Psoas muscle (tissue), 7 donors: ENCODE measurements at regions not wholly inside any gene's neighbourhood (a gene's known extent, or its start where the extent isn't known, plus 50 kb on each side); places are given as distances from the start of the nearest gene placed in this dataset.

Source experiments
- ATAC-seq, 4 donors: fragments of 200-7000 bp; cut with Tn5 transposase; one replicate each; pipeline ENCODE4 v1.9.1; 2020; ENCODE audit warnings: moderate library complexity in 3 of 4, mild to moderate bottlenecking in 2 of 4
- DNase-seq, 2 donors: peaks; one replicate each; pipeline ENCODE4 v3.0.0-alpha.2; 2020
- H3K27ac ChIP-seq: fragments of 200-600 bp; one replicate; pipeline ENCODE4 v1.8.0; 2022
- H3K27me3 ChIP-seq, 3 donors: fragments of 200-600 bp in 1 of 3; one replicate each; pipeline versions ENCODE4 v1.6.1 to v1.8.0; 2013 to 2022; ENCODE audit warnings: low read length in 2 of 3, mild to moderate bottlenecking in 2 of 3, moderate library complexity in 1 of 3; ENCODE audit not compliant: insufficient read depth in 3 of 3
- H3K36me3 ChIP-seq, 2 donors: fragments of 200-600 bp in 1 of 2; one replicate each; pipeline versions ENCODE4 v1.6.1 to v1.8.0; 2013 to 2022; ENCODE audit warnings: low read depth in 1 of 2, mild to moderate bottlenecking in 1 of 2, moderate library complexity in 1 of 2; ENCODE audit not compliant: insufficient read depth in 1 of 2
- H3K4me1 ChIP-seq: fragments of 200-600 bp; one replicate; pipeline ENCODE4 v1.8.0; 2022
- H3K4me3 ChIP-seq: fragments of 200-600 bp; one replicate; pipeline ENCODE4 v1.8.0; 2022; ENCODE audit warnings: mild to moderate bottlenecking
- H3K9me3 ChIP-seq: fragments of 200-600 bp; one replicate; pipeline ENCODE4 v1.8.0; 2022
- WGBS, 3 donors: extraction: QIAGEN DNeasy Blood & Tissue Kit; methylation state at CpG; one replicate each; pipeline versions ENCODE4 v1.1.6 to v1.1.7; 2013; 5-methylcytosine and 5-hydroxymethylcytosine counted together
- intact Hi-C, 2 donors: fragments of 100-400 bp; cut with DNase I; formaldehyde crosslinking; loops; one replicate each; pipeline versions ENCODE4 v1.11.0 to v1.14.2; 2022
- TF ChIP-seq, protein P1 (sequence below): fragments of 200-600 bp; IDR thresholded peaks from one replicate; pipeline ENCODE4 v1.8.0; 2022; ENCODE audit warnings: antibody characterized with exemption
- donor health status: healthy with polysubstance abuse.
- donor health status: DM: no; HTN: no; CAD: no; lungs with moderate emphysema.
- donor health status: Bipolar disorder and iron deficiency.
- donor health status: healthy.
- donor health status: DM: yes; HTN: yes; CAD: no.
- donor health status: DM: no; HTN: no; CAD: no.
- donor health status: DM: yes; HTN: yes; CAD: no.

GRCh38 chr1:70536708-70537366, 125.8 kb downstream of the CTH start:
- Histone ChIP-seq H3K36me3 (no peaks in the 10 kb centered on the region), H3K27ac (no peak overlapping the region), H3K27me3 (peaks cover 0 to 3% (median 0%) of the 10 kb centered on the region in 3 donors), H3K4me3 (no peak overlapping the region), H3K4me1 (no peaks in the 10 kb centered on the region), H3K9me3 (no peaks in the 10 kb centered on the region)
- WGBS, 3 donors: 86 to 93% (median 88%) methylated on average over 3 of the region's 3 CpGs
- intact Hi-C loops: no loop called here
- DNase-seq: no peak
- TF ChIP-seq, protein P1, sequence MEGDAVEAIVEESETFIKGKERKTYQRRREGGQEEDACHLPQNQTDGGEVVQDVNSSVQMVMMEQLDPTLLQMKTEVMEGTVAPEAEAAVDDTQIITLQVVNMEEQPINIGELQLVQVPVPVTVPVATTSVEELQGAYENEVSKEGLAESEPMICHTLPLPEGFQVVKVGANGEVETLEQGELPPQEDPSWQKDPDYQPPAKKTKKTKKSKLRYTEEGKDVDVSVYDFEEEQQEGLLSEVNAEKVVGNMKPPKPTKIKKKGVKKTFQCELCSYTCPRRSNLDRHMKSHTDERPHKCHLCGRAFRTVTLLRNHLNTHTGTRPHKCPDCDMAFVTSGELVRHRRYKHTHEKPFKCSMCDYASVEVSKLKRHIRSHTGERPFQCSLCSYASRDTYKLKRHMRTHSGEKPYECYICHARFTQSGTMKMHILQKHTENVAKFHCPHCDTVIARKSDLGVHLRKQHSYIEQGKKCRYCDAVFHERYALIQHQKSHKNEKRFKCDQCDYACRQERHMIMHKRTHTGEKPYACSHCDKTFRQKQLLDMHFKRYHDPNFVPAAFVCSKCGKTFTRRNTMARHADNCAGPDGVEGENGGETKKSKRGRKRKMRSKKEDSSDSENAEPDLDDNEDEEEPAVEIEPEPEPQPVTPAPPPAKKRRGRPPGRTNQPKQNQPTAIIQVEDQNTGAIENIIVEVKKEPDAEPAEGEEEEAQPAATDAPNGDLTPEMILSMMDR: no peak
- no peak for ATAC-seq

DNA sequence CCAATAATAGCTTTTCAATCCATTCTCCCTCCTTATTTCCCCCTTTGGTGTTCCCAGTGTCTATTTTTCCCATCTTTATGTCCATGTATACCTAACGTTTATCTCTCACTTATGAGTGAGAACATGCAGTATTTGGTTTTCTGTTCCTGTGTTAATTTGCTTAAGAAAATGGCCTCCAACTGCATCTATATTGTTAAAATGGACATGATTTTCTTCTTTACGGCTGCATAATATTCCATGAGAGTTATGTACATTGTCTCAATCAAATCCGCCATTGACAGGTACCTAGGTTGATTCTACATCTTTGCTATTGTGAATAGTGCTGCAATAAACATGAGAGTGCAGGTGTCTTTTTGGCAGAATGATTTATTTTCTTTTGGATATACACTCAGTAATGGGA, 126.7 kb downstream of the CTH start:
- H3K9me3 ChIP-seq: no peaks in the 10 kb centered on the region
- no peaks in the 10 kb centered on the region for H3K36me3 ChIP-seq
- TF ChIP-seq, protein P1: no peak
- no peak overlapping the region for H3K4me3 ChIP-seq
- intact Hi-C loops: no loop called here
- peaks cover 0 to 3% (median 0%) of the 10 kb centered on the region in 3 donors for H3K27me3 ChIP-seq
- DNase-seq (no peak), ATAC-seq (no peak)
- no peak overlapping the region for H3K27ac ChIP-seq
- WGBS, 3 donors: 85 to 91% (median 86%) methylated on average over 3 of the region's 3 CpGs
- H3K4me1 ChIP-seq: no peaks in the 10 kb centered on the region

DNA sequence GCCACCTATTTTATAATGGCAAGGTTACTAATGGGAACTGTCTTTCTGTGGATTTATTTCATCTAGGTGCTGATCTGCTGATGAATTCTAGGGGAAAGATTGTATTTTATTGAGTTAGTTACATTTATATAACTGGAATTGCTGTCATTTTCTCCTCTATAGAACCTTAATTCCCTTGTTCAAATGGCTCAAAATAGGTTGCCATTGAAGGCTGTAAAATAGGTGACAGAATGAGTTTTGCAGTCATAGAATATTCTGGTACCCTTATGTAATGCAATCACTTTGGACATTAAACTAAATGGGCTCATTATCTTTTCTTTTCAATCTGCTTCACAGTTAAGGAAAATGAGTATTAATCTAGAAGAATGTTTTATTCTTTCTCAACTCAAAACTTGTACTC, 131.0 kb downstream of the CTH start:
- Histone ChIP-seq H3K27me3 (peaks cover 0 to 3% (median 0%) of the 10 kb centered on the region in 3 donors), H3K4me3 (no peak overlapping the region), H3K36me3 (no peaks in the 10 kb centered on the region), H3K9me3 (no peaks in the 10 kb centered on the region), H3K4me1 (no peaks in the 10 kb centered on the region), H3K27ac (no peak overlapping the region)
- ATAC-seq (no peak), DNase-seq (no peak)
- TF ChIP-seq, protein P1: no peak
- intact Hi-C loops: no loop called here

DNA sequence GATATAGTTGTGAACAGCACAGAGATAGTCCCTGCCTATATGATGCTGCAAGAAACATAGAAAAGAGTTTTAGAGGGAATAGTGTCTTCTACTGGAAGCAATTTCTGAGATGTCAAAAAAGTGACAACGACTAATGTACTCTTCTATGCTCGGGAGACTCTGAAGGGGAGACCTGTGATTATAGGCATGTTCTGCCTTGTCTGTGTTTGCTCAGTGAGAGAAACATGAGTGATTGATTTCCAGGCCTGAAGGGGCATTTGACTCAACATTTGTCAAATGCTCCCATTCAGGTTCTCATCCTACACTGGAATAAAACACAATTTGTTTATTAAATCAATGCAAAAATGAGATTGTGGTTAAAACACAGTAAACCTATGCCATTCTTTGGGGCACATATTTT, 131.8 kb downstream of the CTH start:
- TF ChIP-seq, protein P1: no peak
- ATAC-seq (no peak), DNase-seq (no peak)
- intact Hi-C loops: no loop called here
- H3K27me3 ChIP-seq: peaks cover 0 to 2% (median under 1%) of the 10 kb centered on the region in 3 donors
- WGBS, 3 donors: 82 to 87% (median 82%) methylated on average over 2 of the region's 2 CpGs
- H3K9me3 ChIP-seq: no peaks in the 10 kb centered on the region
- H3K27ac ChIP-seq: no peak overlapping the region
- no peaks in the 10 kb centered on the region for H3K36me3 ChIP-seq
- H3K4me1 ChIP-seq: no peaks in the 10 kb centered on the region
- no peak overlapping the region for H3K4me3 ChIP-seq

DNA sequence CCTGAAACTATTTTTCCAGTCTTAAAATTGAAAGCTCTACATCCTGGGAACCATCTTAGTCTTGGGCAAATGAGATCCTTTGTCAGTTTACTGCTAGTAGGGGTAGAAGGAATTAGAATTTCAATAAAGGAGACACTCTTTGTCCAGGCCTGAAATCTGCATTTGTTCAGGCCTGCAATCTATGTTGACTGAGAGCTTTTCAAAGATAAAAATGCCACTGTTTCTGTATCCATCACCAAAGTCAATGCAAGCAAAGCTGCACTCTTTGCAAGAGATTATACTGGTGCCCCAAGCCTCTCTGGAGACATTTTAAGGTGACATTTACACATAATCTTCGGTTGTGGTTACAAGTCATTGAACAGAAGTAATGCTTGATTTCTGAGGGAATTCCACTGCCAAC, 135.7 kb downstream of the CTH start:
- ATAC-seq: no peak
- H3K4me3 ChIP-seq: no peak overlapping the region
- WGBS, 3 donors: 81 to 86% (median 81%) methylated on average over 1 of the region's 1 CpG
- intact Hi-C loops: no loop called here
- no peaks in the 10 kb centered on the region for H3K9me3 ChIP-seq
- DNase-seq: no peak
- no peaks in the 10 kb centered on the region for H3K36me3 ChIP-seq
- H3K27me3 ChIP-seq: peaks cover 0 to 4% (median 0%) of the 10 kb centered on the region in 3 donors
- H3K27ac ChIP-seq: no peak overlapping the region
- no peaks in the 10 kb centered on the region for H3K4me1 ChIP-seq
- TF ChIP-seq, protein P1: no peak
